CD14-positive monocyte (primary cell): ENCODE measurements at regions not wholly inside any gene's neighbourhood (a gene's known extent, or its start where the extent isn't known, plus 50 kb on each side); places are given as distances from the start of the nearest gene placed in this dataset.

Source experiments
- DNase-seq, 3 donors: peaks; one replicate each; pipeline ENCODE4 v3.0.0-alpha.2; 2011 to 2022
- H2AFZ ChIP-seq: 2 replicates; pipeline ENCODE4 v1.6.0; 2012; ENCODE audit warnings: mild to moderate bottlenecking, low read depth, low read length, inconsistent platforms; ENCODE audit not compliant: insufficient read depth, poor library complexity, severe bottlenecking
- H3K27ac ChIP-seq, 2 donors: 1 replicate in 1 of 2; 2 replicates in 1 of 2; pipeline ENCODE4 v1.5.1; 2012 to 2013; ENCODE audit warnings: low read length in 2 of 2, control low read depth in 1 of 2, inconsistent platforms in 1 of 2, low read depth in 1 of 2, mild to moderate bottlenecking in 1 of 2
- H3K27me3 ChIP-seq, 2 donors: one replicate each; pipeline versions ENCODE4 v1.6.0 to v1.6.1; 2011 to 2013; ENCODE audit warnings: low read length in 2 of 2; ENCODE audit not compliant: control insufficient read depth in 2 of 2, insufficient read depth in 2 of 2
- H3K36me3 ChIP-seq, 2 donors: replicated peaks in 1 of 2; 1 replicate in 1 of 2; 2 replicates in 1 of 2; pipeline versions ENCODE4 v1.5.1 to v1.6.1; 2012 to 2013; ENCODE audit warnings: low read length in 2 of 2, control low read depth in 1 of 2, inconsistent platforms in 1 of 2, mild to moderate bottlenecking in 1 of 2; ENCODE audit not compliant: insufficient read depth in 2 of 2, control insufficient read depth in 1 of 2
- H3K4me1 ChIP-seq, 2 donors: 1 replicate in 1 of 2; 2 replicates in 1 of 2; pipeline versions ENCODE4 v1.5.1 to v1.6.1; 2012 to 2013; ENCODE audit warnings: low read length in 2 of 2, control low read depth in 1 of 2, inconsistent platforms in 1 of 2, mild to moderate bottlenecking in 1 of 2, moderate library complexity in 1 of 2; ENCODE audit not compliant: insufficient read depth in 2 of 2, control insufficient read depth in 1 of 2
- H3K4me2 ChIP-seq: replicated peaks from 2 replicates; pipeline ENCODE3; 2012; ENCODE audit warnings: low read length, moderate library complexity, mild to moderate bottlenecking; ENCODE audit not compliant: poor library complexity, severe bottlenecking; ENCODE audit errors: extremely low read depth
- H3K4me3 ChIP-seq, 3 experiments: fragments of 200-600 bp in 1 of 3; sonication (generic) in 1 of 3; replicated peaks in 1 of 3; 1 replicate in 2 of 3; 2 replicates in 1 of 3; pipeline ENCODE4 v1.5.1; 2011 to 2013; ENCODE audit warnings: low read length in 3 of 3, mild to moderate bottlenecking in 3 of 3, control low read depth in 2 of 3, low read depth in 2 of 3, inconsistent platforms in 1 of 3, moderate library complexity in 1 of 3
- H3K79me2 ChIP-seq: 2 replicates; pipeline ENCODE4 v1.6.0; 2012; ENCODE audit warnings: mild to moderate bottlenecking, control low read depth, inconsistent platforms, low read length, moderate library complexity; ENCODE audit not compliant: insufficient read depth
- H3K9ac ChIP-seq: 2 replicates; pipeline ENCODE4 v1.6.0; 2017; ENCODE audit warnings: low read length, mild to moderate bottlenecking; ENCODE audit not compliant: insufficient read depth, poor library complexity, severe bottlenecking
- H3K9me3 ChIP-seq, 2 donors: replicated peaks in 1 of 2; 1 replicate in 1 of 2; 2 replicates in 1 of 2; pipeline versions ENCODE4 v1.5.1 to v1.6.1; 2012 to 2013; ENCODE audit warnings: low read length in 2 of 2, control low read depth in 1 of 2; ENCODE audit not compliant: control insufficient read depth in 1 of 2, insufficient read depth in 1 of 2
- H4K20me1 ChIP-seq: 2 replicates; pipeline ENCODE4 v1.6.0; 2012; ENCODE audit warnings: mild to moderate bottlenecking, low read length, control low read depth, moderate library complexity; ENCODE audit not compliant: insufficient read depth
- H3K27ac Mint-ChIP-seq, 7 donors: one replicate each; pipeline ENCODE4 v1.8.0; 2020; ENCODE audit warnings: mild to moderate bottlenecking in 7 of 7, mixed read lengths in 7 of 7, moderate library complexity in 6 of 7, inconsistent platforms in 2 of 7
- H3K27me3 Mint-ChIP-seq, 3 donors: one replicate each; pipeline ENCODE4 v1.8.0; 2021 to 2022; ENCODE audit warnings: low read depth in 3 of 3, mild to moderate bottlenecking in 3 of 3, mixed read lengths in 3 of 3, moderate library complexity in 3 of 3, inconsistent platforms in 1 of 3
- H3K36me3 Mint-ChIP-seq, 2 donors: one replicate each; pipeline ENCODE4 v1.8.0; 2020; ENCODE audit warnings: mixed read lengths in 2 of 2, inconsistent platforms in 1 of 2, mild to moderate bottlenecking in 1 of 2
- H3K4me1 Mint-ChIP-seq: one replicate; pipeline ENCODE4 v1.8.0; 2020; ENCODE audit warnings: mild to moderate bottlenecking, mixed read lengths
- H3K4me3 Mint-ChIP-seq, 2 donors: one replicate each; pipeline ENCODE4 v1.8.0; 2020; ENCODE audit warnings: mild to moderate bottlenecking in 2 of 2, mixed read lengths in 2 of 2, moderate library complexity in 1 of 2
- H3K9me3 Mint-ChIP-seq, 7 donors: one replicate each; pipeline ENCODE4 v1.8.0; 2020 to 2022; ENCODE audit warnings: mixed read lengths in 7 of 7, mild to moderate bottlenecking in 6 of 7, moderate library complexity in 6 of 7, inconsistent platforms in 2 of 7
- CTCF ChIP-seq: fragments of 200-600 bp; IDR thresholded peaks from one replicate; pipeline ENCODE4 v1.8.0; 2022; ENCODE audit warnings: antibody characterized with exemption, mild to moderate bottlenecking
- WGBS: methylation state at CpG from one replicate; pipeline ENCODE4 v1.1.5; 2013; ENCODE audit warnings: missing lambda C conversion rate; ENCODE audit not compliant: insufficient coverage; 5-methylcytosine and 5-hydroxymethylcytosine counted together
- intact Hi-C, 2 donors: fragments of 100-400 bp; cut with micrococcal nuclease; formaldehyde crosslinking; loops; one replicate each; pipeline versions ENCODE4 v1.15.0 to v1.15.1; 2023

- Histone ChIP-seq H3K4me3 (no peak overlapping the region), H3K9me3 (no peaks in the 10 kb centered on the region), H3K36me3 (no peaks in the 10 kb centered on the region), H3K79me2 (no peaks in the 10 kb centered on the region), H3K27me3 (no peaks in the 10 kb centered on the region), H4K20me1 (no peaks in the 10 kb centered on the region), H3K4me2 (no peak overlapping the region), H3K4me1 (no peaks in the 10 kb centered on the region), H3K9ac (no peak overlapping the region), H3K27ac (no peak overlapping the region), H2AFZ (no peak overlapping the region)
- Mint-ChIP-seq H3K36me3 (no peaks in the 10 kb centered on the region), H3K4me1 (no peaks in the 10 kb centered on the region), H3K4me3 (no peak overlapping the region), H3K27ac (no peak overlapping the region), H3K27me3 (no peaks in the 10 kb centered on the region), H3K9me3 (peaks cover 0 to 2% (median 2%) of the 10 kb centered on the region in 7 donors)
- TF ChIP-seq CTCF: no peak
- intact Hi-C loops: no loop called here
- DNase-seq: no peak
- WGBS: no CpG with 5 or more reads among the region's 1 CpG
Measured at GRCh38 chr1:193694741-193695140, 508.3 kb upstream of the B3GALT2 start.

GRCh38 chr1:193685986-193686385 lies 499.6 kb upstream of the B3GALT2 start:
- no peaks in the 10 kb centered on the region for H3K4me1 Mint-ChIP-seq
- no peak overlapping the region for H3K4me3 ChIP-seq
- H3K79me2 ChIP-seq: no peaks in the 10 kb centered on the region
- no peak for TF ChIP-seq CTCF
- no peaks in the 10 kb centered on the region for H3K9me3 ChIP-seq
- H3K27ac Mint-ChIP-seq: no peak overlapping the region
- peaks cover 0 to 3% (median 2%) of the 10 kb centered on the region in 7 donors for H3K9me3 Mint-ChIP-seq
- 0% methylated on average over 1 of the region's 2 CpGs for WGBS
- no peak overlapping the region for H3K9ac ChIP-seq
- no peak for DNase-seq
- no peak overlapping the region for H3K4me3 Mint-ChIP-seq
- no peak overlapping the region for H3K27ac ChIP-seq
- H3K36me3 Mint-ChIP-seq: no peaks in the 10 kb centered on the region
- H2AFZ ChIP-seq: no peak overlapping the region
- H3K4me2 ChIP-seq: no peak overlapping the region
- H3K27me3 Mint-ChIP-seq: no peaks in the 10 kb centered on the region
- no peaks in the 10 kb centered on the region for H3K4me1 ChIP-seq
- no peaks in the 10 kb centered on the region for H3K27me3 ChIP-seq
- intact Hi-C loops: no loop called here
- no peaks in the 10 kb centered on the region for H4K20me1 ChIP-seq
- no peaks in the 10 kb centered on the region for H3K36me3 ChIP-seq
